ENCODE measurements at regions not wholly inside any gene's neighbourhood (a gene's known extent, or its start where the extent isn't known, plus 50 kb on each side); places are given as distances from the start of the nearest gene placed in this dataset.

DNA sequence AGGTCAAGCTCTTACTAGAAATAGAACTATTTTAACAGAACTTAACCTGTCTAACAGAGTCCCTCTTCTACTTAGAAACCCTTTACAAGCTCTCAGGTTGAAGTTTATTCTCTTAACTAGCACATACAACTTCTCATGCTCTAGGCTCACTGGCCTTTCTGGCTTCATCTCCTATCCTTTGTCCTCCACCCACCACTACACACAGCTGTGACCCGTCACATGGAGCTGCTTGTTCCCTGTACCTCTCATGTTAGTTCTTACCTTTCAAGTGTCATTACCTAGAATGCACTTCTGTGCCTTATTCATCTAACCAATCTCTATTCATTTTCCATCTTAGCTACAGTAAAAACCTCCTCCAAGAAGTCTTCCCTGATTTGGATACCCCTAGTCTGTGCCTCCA, 89.4 kb upstream of the APC start:
- TF ChIP-seq, protein P1, sequence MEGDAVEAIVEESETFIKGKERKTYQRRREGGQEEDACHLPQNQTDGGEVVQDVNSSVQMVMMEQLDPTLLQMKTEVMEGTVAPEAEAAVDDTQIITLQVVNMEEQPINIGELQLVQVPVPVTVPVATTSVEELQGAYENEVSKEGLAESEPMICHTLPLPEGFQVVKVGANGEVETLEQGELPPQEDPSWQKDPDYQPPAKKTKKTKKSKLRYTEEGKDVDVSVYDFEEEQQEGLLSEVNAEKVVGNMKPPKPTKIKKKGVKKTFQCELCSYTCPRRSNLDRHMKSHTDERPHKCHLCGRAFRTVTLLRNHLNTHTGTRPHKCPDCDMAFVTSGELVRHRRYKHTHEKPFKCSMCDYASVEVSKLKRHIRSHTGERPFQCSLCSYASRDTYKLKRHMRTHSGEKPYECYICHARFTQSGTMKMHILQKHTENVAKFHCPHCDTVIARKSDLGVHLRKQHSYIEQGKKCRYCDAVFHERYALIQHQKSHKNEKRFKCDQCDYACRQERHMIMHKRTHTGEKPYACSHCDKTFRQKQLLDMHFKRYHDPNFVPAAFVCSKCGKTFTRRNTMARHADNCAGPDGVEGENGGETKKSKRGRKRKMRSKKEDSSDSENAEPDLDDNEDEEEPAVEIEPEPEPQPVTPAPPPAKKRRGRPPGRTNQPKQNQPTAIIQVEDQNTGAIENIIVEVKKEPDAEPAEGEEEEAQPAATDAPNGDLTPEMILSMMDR (IDR thresholded peaks at IDR 0.05) = no peak
- no peak for TF ChIP-seq POLR2A (IDR thresholded peaks at IDR 0.05)
